GM06990 (cell line): ENCODE measurements at regions not wholly inside any gene's neighbourhood (a gene's known extent, or its start where the extent isn't known, plus 50 kb on each side); places are given as distances from the start of the nearest gene placed in this dataset.

ENCODE experiments used
- DNase-seq: peaks from one replicate; pipeline ENCODE4 v3.0.0-alpha.2; 2011; ENCODE audit not compliant: insufficient read length; ENCODE audit errors: extremely low read depth
- H3K27me3 ChIP-seq: replicated peaks from 2 replicates; pipeline ENCODE4 v1.6.0; 2011; ENCODE audit warnings: low read length; ENCODE audit not compliant: control insufficient read depth, insufficient read depth
- H3K36me3 ChIP-seq: 2 replicates; pipeline ENCODE4 v1.5.1; 2011; ENCODE audit warnings: low read length; ENCODE audit not compliant: control insufficient read depth, insufficient read depth
- H3K4me3 ChIP-seq: replicated peaks from 2 replicates; pipeline ENCODE4 v1.5.1; 2011; ENCODE audit warnings: low read depth, mild to moderate bottlenecking, control low read depth, low read length
- CTCF ChIP-seq: IDR thresholded peaks from 2 replicates; pipeline ENCODE4 v1.5.1; 2011; ENCODE audit warnings: low read length, control low read depth, mild to moderate bottlenecking, inconsistent platforms; ENCODE audit not compliant: insufficient read depth, poor library complexity, severe bottlenecking

GRCh38 chr10:29828956-29829355 lies 194.2 kb upstream of the SVIL start:
- no peaks in the 10 kb centered on the region for H3K36me3 ChIP-seq
- no peak for TF ChIP-seq CTCF
- no peak overlapping the region for H3K4me3 ChIP-seq
- no peak for DNase-seq
- H3K27me3 ChIP-seq: no peaks in the 10 kb centered on the region

GRCh38 chr10:29828440-29828894 lies 193.7 kb upstream of the SVIL start:
- no peak for TF ChIP-seq CTCF
- no peak for DNase-seq

GRCh38 chr10:29827512-29827911 lies 192.7 kb upstream of the SVIL start:
- DNase-seq: no peak
- no peak for TF ChIP-seq CTCF
- no peaks in the 10 kb centered on the region for H3K36me3 ChIP-seq
- H3K4me3 ChIP-seq: no peak overlapping the region
- H3K27me3 ChIP-seq: no peaks in the 10 kb centered on the region

More at GRCh38 chr10:29828440-29828894, 193.7 kb upstream of the SVIL start:
- H3K36me3 ChIP-seq: no peaks in the 10 kb centered on the region
- no peak overlapping the region for H3K4me3 ChIP-seq
- no peaks in the 10 kb centered on the region for H3K27me3 ChIP-seq

GRCh38 chr10:29826801-29827450 lies 192.2 kb upstream of the SVIL start:
- H3K4me3 ChIP-seq: no peak overlapping the region
- no peaks in the 10 kb centered on the region for H3K36me3 ChIP-seq
- no peak for DNase-seq
- H3K27me3 ChIP-seq: no peaks in the 10 kb centered on the region
- TF ChIP-seq CTCF: no peak

GRCh38 chr10:29826221-29826620 lies 191.4 kb upstream of the SVIL start:
- no peak for DNase-seq
- no peak for TF ChIP-seq CTCF
- H3K36me3 ChIP-seq: no peaks in the 10 kb centered on the region
- H3K4me3 ChIP-seq: no peak overlapping the region
- no peaks in the 10 kb centered on the region for H3K27me3 ChIP-seq

- H3K4me3 ChIP-seq: no peak overlapping the region
- no peak for TF ChIP-seq CTCF
- no peak for DNase-seq
- no peaks in the 10 kb centered on the region for H3K36me3 ChIP-seq
- no peaks in the 10 kb centered on the region for H3K27me3 ChIP-seq
Observed at GRCh38 chr10:29823553-29824080, 188.8 kb upstream of the SVIL start.
